ENCODE measurements at regions not wholly inside any gene's neighbourhood (a gene's known extent, or its start where the extent isn't known, plus 50 kb on each side); places are given as distances from the start of the nearest gene placed in this dataset.

GRCh38 chr1:216903382-216903740, 180.1 kb upstream of the ESRRG start:
- no peak for TF ChIP-seq POLR2AphosphoS5 (IDR thresholded peaks at IDR 0.05; ENCODE audit: low read depth, low read length)
- no peak for TF ChIP-seq POLR2A (IDR thresholded peaks at IDR 0.05; ENCODE audit: low read depth, low read length)

Data from GM12891 (cell line).